ENCODE measurements at regions not wholly inside any gene's neighbourhood (a gene's known extent, or its start where the extent isn't known, plus 50 kb on each side); places are given as distances from the start of the nearest gene placed in this dataset.

DNA sequence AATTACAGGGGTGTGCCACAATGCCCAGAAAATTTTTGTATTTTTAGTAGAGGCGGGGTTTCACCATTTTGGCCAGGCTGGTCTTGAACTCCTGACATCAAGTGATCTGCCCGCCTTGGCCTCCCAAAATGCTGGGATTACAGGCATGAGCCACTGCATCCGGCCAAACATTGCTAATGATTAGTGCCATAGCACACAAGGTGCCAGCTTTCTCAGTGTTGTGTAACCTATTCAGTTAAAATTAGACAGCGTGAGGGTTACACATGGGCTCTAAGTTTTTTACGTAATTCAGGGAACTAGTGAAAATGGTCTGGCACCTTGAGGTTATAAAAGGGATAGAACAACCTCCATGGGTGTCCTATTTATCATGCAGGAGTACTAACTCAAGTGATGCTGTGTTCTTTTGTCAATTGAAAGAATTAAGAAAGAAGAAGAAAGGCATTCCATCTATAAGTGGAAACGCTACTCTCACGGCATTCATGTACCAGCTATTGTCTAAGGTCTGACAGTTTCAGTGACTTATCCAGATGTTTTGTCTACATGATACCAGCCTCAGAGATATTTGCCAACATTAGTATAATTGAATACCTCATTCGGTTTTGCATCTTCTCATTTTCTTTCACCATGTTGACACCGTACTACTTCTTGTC lies 84.7 kb downstream of the EOMES start:
- TF ChIP-seq POLR2AphosphoS5 (IDR thresholded peaks at IDR 0.05; ENCODE audit: borderline replicate concordance, low read depth, low read length) (no peak), EZH2 (IDR thresholded peaks at IDR 0.05) (no peak)

Data from SK-N-MC (cell line).